ENCODE measurements at regions not wholly inside any gene's neighbourhood (a gene's known extent, or its start where the extent isn't known, plus 50 kb on each side); places are given as distances from the start of the nearest gene placed in this dataset.
"Not testable (repeated sequence)": the region's sequence is repeated elsewhere in the genome, so short reads cannot be mapped to it uniquely, and the experiment has no call there.

DNA sequence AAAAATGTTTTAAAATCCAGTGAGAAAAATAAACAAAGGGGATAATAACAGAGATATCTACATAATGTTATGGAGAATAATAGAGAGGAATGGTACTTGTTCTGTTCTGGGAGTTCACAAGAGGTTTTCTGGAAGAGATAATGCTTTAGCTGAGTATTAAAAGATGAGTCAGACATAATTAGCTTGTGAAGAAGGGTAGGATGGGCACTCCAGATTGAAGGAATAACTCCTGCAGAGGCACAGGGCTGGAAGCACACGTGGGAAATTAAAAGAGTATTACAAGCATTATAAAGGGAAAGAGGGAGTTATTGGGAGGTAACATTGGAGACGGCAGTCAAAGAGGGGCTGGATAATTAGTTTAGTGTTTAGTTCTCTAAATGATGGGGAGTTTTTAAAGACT lies 124.9 kb upstream of the BTG1 start:
- DNase-seq (ENCODE audit: low read depth): no peak

DNA sequence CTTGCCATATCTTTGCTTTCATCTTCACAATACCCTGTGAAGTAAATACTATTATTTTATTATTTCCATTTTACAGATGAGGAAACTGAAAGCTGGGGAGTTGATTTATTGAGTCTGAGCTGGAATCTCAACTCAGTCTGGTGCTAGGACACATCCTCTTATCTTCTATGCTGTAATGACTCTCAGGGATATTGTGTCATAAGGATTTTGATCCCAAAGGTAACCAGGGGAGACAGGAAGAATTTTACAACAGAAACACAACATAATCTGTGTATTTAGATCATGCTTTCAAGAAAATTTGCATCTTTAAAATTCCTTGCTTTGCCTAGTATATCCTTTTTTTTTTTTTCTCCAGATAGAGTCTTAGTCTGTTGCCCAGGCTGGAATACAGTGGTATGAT lies 123.3 kb upstream of the BTG1 start:
- DNase-seq (ENCODE audit: low read depth): no peak

DNA sequence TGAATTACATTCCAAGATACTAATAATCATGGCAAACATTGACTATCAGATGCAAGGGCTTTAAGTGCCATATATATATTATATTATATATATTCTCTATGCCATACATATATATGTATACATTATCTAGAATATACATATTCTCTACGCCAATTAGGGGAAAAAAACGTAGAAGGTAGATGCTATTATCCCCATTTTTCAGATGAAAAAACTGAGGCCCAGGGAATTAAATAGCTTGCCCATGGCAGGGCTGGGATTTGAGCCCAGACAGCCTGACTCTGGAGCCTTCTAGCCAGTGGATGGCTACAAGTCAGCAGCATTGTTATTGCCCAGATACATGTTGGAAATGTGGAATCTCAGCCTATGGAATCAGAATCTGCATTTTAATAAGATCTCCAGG lies 116.0 kb upstream of the BTG1 start:
- no peak for DNase-seq (ENCODE audit: low read depth)

DNA sequence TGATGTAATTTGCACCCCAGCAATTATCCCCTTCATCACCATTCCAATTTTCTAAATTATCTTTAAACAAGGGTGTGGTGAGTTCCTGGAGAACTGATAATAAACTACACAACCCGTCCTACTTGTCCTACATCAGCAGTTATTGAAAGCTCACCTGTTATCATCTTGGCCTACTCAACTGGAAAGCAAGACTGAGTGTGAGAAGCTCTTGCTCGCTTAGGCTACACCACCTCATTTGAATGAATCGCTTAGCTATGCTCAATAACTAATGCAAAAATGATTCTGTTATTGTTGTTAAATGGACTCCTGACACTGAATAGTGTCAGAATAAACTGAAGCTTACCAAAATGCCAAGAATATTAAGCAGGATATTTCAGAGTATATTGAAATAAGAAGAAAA lies 115.4 kb upstream of the BTG1 start:
- no peak for DNase-seq (ENCODE audit: low read depth)

DNA sequence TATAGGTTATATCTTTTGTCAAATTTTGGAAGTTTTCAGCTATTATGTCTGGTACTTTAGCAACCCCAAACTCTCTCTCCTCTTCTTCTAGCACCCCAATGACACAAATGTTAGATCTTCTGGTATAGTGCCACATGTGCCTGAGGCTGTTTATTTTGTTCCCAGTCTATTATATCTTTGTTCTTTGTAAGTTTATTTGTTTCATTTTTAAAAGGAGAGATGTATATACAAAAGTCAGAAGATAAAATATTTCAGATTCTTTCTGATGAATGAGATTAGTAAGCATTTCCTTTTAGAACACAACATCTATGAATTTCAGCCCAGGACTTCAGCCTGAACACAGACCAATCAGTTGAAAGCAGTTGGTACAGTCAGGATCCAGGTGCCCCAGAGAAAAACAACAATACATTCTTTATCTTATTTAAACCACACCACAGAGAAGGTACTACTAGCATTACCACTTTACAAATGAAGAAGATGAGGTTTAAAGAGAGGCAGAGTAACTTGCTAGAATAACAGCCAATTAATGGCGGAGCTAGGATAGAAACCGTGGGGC lies 114.1 kb upstream of the BTG1 start:
- no peak for DNase-seq (ENCODE audit: low read depth)

DNA sequence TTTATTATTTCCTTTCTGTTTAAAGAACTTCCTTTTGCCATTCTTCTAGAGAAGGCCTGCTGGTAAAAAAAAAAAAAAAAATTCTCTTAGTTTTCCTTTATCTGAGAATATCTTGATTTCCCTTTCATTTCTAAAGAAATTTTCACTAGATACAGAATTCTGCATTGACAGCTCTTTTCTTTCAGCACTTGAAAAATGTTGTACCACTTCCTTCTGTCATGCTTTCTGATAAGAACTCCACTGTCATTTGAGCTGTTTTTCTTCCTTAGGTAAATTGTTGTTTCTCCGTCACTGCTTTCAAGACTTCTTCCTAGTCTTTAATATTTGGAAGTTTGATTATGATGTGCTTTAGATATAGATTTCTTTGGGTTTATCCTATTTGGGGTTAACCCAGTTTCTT lies 113.6 kb upstream of the BTG1 start:
- DNase-seq (ENCODE audit: low read depth): no peak

DNA sequence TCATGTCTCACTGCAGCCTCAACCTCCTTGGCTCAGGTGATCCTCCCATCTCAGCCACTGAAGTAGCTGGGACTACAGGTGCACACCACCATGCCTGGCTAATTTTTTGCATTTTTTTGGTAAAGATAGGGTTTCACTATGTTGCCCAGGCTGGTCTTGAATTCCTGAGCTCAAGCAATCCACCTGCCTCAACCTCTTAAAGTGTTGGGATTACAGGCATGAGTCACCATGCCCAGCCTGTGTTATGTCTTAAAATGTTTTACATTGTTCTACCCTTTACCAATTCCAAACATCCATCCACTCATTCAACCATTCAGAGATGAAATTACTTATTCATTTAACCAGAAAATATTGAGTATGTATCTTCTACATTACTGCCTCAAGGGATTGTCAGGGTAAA lies 111.6 kb upstream of the BTG1 start:
- no peak for DNase-seq (ENCODE audit: low read depth)

DNA sequence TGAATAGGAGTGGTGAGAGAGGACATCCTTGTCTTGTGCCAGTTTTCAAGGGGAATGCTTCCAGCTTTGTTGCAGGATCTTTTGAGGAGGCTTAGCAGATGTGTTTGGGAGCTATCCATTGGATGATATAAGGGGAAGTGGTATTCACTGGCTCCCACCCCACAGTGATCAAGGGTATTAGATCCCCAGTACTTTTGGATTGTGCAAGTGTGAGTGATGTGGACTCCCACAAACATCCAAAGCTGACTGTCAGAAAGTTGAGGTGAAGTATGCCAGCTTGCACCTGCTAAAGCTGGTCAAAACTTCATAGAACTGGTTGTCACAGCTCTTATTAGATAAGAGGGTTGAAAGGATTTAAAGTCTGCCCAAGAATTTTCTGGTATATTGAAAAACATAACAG lies 110.1 kb upstream of the BTG1 start:
- DNase-seq (ENCODE audit: low read depth): no peak

DNA sequence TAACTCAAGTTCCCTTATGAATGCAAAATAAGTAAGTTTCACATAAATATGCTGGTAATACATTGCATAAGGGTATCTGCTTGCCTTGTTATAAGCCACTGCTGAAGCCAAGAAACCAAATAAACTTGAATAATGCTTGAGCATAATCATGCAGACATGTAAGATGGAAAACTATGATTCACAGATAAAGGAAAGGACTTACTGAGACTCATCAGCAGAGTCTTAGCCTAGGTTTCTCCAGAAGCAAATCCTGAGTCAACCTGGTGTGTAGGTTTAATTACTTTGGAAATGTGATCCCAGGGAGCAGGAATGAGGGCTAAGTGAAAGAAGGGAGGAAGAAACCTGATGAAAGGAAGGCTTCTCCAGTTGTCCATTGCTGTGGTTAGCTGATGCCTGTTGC lies 107.7 kb upstream of the BTG1 start:
- no peak for DNase-seq (ENCODE audit: low read depth)

DNA sequence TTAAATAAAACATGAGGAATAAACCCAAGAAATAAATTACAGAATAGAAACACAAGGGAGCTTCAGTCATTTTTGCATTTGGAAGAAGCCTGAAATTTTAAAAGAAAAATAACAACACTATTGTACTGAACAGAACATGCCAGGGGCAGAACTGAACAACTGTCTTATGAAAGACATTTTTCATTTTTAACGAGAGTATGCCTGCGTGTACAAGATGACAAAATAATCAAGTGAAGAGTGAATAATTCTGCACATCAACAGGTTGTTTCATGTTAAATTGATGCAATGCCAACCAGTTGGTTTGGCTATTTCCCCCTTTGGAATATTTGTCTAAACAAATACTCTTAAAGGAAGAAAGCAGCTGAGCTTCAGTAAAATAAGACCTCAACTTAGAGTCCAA lies 103.3 kb upstream of the BTG1 start:
- DNase-seq (ENCODE audit: low read depth): no peak

DNA sequence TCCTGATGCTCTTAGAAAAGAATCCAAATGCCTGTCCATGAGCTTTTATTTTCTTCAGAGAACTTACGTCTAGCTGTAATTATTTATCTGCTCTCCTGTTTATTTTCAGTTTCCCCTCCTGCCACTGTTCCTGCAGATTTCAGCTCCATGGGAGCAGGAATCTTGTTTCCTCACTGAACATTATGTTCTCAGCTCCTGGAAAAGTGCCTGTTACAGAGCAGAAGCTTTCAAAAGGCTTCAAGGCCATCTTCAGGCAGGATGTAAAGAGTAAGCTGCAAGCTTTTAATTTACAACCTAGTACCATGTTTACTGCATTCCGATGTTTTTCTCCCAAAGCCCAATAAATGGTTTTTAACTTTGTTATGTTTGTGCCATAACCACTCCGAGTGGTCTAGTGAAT lies 98.4 kb upstream of the BTG1 start:
- DNase-seq (ENCODE audit: low read depth): no peak

DNA sequence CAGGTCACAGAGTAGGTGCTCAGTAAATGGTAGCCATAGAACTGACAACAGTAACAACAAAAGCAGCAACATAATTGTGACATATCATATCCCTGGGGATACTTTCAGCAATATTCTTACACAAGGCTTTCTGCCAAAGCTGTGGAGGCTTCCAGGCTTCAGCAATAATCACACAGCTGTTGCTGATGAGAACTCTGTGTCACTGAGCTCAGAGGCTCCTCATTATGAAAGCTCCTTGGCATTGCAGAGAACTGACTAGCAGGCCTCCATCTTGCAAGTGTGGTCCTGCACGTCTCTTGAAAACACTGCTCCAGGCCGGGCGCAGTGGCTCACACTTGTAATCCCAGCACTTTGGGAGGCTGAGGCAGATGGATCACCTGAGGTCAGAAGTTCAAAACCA lies 97.3 kb upstream of the BTG1 start:
- no peak for DNase-seq (ENCODE audit: low read depth)

DNA sequence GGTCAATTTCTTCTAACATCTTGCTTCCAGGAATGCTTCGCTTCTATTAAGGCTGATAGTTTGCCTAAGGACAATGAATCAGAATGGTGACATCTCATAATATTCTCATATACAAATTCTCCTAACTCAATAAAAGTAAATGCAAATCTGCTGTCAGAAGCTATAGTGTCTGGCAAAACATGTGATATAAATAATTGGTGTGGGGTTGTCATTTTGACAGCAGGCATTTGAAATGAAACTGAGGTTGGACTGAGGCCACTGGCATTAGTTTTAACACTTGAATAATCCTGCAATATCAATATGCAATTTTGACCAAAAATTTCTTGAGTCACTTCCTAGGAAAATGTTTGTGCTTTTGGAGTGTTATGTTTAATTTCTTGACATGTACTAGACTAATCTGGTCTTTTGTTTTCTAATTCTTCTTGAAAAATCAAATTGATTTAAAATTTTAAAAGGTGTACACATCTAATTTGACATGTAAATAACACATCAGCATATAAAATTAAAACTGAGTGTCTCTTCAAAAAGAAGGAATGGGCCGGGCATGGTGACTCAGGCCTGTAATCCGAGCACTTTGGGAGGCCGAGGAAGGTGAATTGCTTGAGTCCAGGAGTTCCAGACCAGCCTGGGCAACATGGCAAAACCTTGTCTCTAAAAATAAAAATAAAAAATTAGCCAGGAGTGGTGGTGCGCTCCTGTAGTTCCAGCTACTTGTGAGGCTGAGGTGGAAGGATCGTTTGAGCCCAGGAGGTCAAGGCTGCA lies 92.3 kb upstream of the BTG1 start:
- DNase-seq (ENCODE audit: low read depth): no peak

DNA sequence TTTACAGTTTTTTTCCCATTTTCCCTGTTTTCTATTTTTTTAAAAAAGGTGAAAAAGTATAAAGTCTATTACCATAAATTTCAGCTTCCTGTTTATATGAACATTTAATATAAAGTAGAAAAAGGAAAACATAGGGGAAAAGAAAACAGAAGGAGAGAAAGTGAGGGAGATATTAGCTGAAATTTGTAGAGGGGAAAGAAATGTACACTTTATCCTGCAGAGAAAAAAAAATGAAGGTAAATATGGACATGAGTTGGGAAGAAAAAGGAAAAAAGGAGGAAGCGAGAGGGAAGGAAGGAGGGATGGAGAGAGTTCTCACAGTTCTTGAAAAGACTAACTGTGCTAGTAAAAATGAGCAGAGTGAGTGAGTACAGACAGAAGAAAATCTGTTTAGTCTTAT lies 91.6 kb upstream of the BTG1 start:
- no peak for DNase-seq (ENCODE audit: low read depth)

DNA sequence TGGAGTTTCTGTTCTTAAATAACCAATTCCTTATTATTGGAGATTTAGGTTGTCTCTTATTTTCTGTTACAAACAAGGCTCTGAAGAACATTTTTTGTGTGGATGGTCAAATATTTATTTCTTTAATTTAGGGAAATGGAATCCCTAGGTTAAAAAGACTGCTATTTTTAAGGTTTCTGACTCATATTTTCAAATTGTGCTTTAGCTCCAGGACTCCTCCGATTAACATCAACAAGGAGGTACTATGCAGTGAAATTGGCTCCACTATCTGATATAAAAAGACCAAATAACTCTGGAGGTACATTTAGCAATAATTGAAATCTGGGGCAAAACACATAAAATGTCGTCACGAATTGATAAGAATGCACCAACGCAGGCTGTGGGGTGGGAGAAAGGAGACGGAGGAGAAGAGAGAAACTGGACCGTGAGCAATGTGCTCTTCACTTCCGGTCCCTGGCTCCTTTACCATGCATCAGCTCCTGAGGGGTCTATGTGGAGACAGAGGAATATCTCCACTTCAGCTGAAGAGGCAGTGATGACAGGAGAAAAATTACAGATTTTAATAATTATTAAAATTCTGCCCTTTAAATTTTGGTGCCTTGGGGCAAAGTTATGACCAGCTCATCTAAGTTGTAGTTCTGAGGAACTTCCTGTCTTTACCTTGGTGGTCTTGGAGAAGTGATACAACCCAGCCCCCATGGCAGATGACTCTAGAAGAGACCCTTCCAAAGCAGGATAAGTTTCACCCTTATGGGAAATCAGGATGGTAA lies 90.2 kb upstream of the BTG1 start:
- DNase-seq (ENCODE audit: low read depth): no peak

DNA sequence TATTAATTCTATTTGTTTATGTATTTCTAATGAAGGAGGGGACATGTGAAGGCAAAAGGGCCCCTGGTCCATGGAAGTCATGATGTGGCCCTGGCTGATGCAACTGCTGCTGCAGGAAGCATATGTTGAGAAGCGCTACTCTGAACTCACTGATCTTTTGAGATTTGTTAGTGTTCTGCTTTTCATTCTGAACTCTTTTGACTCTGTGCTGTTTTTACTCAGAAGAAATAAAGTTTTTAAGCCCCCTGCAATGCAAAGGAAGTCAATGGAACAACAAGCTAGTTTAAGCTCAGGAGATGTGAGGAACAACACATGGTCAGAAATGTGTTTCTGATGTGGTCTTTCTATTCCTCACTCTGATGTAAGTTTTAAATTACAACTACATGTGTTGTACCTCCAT lies 88.9 kb upstream of the BTG1 start:
- DNase-seq (ENCODE audit: low read depth): no peak

DNA sequence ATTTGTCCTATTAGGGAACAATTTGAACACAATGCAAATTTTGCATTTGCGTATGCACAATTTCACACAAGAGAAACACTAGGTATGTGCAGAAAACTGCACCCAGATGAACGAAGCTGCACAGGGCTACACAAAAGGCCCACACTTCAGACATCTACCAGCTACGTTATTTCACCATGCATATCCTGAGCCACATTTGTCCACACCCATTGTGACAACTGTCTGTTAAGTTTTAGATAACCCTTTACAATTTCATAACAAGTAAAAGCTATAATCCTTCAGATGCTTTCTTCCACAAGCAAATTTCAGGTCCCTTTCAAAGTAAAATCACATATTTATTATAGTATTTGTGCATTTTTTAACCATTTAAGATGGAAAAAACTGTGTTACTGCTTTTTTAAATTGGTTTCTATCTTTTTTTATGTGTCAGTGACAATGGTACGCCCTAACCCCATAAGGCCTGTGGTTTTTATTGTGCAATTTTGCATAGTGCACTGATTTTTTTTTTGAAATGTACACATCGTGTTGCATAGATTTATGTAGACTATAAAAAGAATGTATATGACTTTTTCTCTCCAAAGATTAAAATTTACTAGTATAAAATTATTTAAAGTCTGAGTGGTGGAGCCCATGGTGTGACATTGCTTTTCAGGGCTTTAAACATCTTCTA lies 87.8 kb upstream of the BTG1 start:
- no peak for DNase-seq (ENCODE audit: low read depth)

DNA sequence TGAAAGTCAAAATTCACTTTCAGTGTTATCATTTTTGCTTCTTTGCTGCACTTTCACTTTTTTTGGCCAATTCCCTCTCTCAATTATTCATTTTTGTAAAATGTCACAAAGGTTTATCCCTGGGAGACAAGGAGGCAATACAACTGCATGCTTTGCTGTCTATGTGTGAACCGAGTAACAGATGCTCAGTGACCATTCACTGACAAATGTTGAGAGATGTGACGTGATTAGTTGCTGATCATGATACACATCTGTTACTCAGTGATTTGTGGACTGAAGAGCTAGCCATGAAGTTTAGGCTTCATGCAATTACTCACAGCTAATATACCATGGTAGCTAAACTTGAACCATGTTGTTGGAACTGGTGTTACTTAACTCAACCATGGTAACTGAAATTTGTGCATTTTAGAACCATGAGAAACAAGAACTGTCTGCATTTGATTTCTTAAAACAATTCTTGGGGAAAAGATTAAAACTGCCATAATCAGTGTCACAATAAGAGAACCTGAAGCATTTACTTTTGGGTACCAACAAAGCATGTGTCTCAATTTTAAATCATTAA lies 86.8 kb upstream of the BTG1 start:
- DNase-seq (ENCODE audit: low read depth): not testable (repeated sequence)

DNA sequence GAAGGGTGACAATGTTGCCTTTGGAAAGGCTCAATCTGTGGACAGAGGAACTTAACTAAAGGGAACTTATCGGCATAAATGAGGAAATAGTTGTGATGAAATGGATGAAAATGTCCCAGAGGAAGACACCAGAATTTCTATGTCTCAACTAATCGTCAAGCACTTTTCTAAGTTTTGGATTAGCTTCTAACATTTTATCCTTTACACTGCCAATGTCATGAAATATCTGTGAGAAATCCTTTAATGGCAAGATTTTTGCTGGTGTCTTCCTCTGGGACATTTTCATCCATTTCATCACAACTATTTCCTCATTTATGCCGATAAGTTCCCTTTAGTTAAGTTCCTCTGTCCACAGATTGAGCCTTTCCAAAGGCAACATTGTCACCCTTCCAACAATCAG lies 86.3 kb upstream of the BTG1 start:
- DNase-seq (ENCODE audit: low read depth): not testable (repeated sequence)

DNA sequence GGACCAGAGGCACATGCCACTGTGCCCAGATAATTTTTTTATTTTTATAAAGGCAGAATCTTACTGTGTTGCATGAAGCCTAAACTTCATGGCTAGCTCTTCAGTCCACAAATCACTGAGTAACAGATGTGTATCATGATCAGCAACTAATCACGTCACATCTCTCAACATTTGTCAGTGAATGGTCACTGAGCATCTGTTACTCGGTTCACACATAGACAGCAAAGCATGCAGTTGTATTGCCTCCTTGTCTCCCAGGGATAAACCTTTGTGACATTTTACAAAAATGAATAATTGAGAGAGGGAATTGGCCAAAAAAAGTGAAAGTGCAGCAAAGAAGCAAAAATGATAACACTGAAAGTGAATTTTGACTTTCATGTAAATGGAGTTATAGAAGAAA lies 85.9 kb upstream of the BTG1 start:
- not testable (repeated sequence) for DNase-seq (ENCODE audit: low read depth)

DNA sequence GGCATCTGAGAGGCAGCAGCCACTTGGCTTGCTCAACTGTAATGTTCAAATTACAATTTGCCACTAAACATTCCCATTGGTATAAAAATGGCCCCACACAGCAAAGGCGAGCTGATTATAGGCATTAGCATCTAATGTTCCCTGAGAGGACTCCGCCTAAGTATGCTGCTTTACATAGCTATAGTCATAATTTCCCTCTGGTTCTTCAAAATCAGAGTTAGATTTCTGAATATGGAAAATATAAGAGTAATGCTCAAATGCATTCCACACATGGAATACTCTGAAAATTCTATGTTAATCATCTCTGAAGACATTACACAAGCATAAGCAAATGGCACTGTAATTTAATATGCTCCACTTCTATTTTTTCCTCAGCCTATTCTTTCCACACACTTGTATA lies 83.7 kb upstream of the BTG1 start:
- no peak for DNase-seq (ENCODE audit: low read depth)

DNA sequence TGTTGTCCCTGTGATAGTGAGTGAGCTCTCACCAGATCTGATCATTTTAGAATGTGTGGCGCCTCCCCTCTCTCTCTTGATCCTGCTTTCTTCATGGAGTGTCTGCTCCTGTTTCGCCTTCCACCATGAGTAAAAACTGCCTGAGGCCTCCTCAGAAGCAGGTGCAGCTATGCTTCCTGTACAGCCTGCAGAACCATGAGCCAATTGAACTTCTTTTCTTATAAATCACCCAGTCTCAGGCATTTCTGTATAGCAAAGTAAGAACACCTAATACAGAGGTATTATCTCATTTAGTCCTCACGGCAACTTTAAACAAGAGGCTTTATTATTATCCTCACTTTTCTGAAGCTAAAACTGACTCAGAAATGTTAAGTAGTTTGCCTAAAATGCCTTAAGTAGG lies 81.3 kb upstream of the BTG1 start:
- no peak for DNase-seq (ENCODE audit: low read depth)

All from non-pigmented ciliary epithelial cell (primary cell).